ENCODE measurements at regions not wholly inside any gene's neighbourhood (a gene's known extent, or its start where the extent isn't known, plus 50 kb on each side); places are given as distances from the start of the nearest gene placed in this dataset.
"Not testable (repeated sequence)": the region's sequence is repeated elsewhere in the genome, so short reads cannot be mapped to it uniquely, and the experiment has no call there.

DNA sequence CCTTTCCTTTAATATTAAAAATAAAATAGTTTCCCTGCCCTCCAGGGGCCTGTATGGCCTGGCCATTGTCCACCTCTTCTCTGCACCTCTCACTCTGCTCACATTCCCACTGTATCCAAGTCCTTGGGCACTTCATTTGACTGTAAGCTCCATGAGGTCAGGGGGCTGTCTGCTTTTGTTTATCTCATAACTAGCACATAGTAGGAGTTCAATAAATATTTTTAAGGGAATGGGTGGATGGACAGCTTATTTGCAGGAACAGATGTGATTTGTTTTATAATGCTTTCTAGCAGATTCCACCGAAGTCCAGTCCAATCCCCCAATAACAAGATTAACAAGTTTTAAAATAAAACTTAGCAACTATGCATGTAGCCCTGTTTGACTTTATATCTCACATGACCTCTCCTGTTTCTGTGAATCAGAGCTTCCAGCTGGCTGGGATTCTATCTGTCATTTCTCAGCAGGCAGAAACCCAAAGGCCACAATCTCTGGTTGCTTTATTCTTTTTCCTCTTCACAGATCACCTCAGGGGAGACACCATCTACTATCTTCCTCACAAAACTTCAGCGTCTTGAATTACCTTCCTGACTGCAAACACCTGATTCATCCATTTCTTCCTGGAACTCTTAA is 123.0 kb upstream of the NR2F2 start:
- no peak overlapping the region for H3K27ac ChIP-seq
- WGBS, 2 donors = 78 to 88% methylated on average over 2 of the region's 2 CpGs
- no peak overlapping the region for H3K4me3 ChIP-seq
- H3K27me3 ChIP-seq = no peaks in the 10 kb centered on the region
- no peaks in the 10 kb centered on the region for H3K4me1 ChIP-seq
- DNase-seq = no peak
- peaks cover 0 to 3% (median 0%) of the 10 kb centered on the region in 4 donors for H3K9me3 ChIP-seq
- intact Hi-C loops (cut with DNase I) = no loop called here
- no peaks in the 10 kb centered on the region for H3K36me3 ChIP-seq
- no peak for TF ChIP-seq EP300 (IDR thresholded peaks at IDR 0.05)
- TF ChIP-seq, protein P1, sequence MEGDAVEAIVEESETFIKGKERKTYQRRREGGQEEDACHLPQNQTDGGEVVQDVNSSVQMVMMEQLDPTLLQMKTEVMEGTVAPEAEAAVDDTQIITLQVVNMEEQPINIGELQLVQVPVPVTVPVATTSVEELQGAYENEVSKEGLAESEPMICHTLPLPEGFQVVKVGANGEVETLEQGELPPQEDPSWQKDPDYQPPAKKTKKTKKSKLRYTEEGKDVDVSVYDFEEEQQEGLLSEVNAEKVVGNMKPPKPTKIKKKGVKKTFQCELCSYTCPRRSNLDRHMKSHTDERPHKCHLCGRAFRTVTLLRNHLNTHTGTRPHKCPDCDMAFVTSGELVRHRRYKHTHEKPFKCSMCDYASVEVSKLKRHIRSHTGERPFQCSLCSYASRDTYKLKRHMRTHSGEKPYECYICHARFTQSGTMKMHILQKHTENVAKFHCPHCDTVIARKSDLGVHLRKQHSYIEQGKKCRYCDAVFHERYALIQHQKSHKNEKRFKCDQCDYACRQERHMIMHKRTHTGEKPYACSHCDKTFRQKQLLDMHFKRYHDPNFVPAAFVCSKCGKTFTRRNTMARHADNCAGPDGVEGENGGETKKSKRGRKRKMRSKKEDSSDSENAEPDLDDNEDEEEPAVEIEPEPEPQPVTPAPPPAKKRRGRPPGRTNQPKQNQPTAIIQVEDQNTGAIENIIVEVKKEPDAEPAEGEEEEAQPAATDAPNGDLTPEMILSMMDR (IDR thresholded peaks at IDR 0.05) = no peak
- no peak for TF ChIP-seq POLR2A (IDR thresholded peaks at IDR 0.05)
- no peak for TF ChIP-seq POLR2AphosphoS5 (IDR thresholded peaks at IDR 0.05)

DNA sequence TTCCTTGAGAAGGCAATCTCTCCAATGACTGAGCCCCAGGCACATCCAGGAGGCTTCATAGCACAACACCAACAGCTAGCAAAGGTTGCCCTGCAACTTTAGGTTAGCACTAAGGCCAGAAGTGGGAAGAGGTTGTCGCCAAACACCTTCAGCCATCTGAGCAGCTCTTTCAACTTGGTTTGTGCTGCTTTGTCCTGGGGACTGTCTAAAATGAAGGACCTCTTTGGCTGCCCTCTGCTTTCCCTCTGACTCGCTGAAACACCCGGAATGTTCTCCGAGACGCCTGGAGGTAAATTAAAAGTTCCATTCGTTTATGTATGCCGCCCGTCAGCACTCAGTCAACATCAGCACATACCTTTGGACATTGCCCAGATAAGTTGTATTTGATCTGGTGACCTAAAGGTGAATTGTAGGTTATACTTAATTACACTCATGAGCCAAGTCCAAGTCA is 121.2 kb upstream of the NR2F2 start:
- H3K27me3 ChIP-seq = no peaks in the 10 kb centered on the region
- no peaks in the 10 kb centered on the region for H3K36me3 ChIP-seq
- H3K4me3 ChIP-seq = no peak overlapping the region
- no peaks in the 10 kb centered on the region for H3K9me3 ChIP-seq
- WGBS, 2 donors = 30 to 66% methylated on average over 8 of the region's 8 CpGs
- TF ChIP-seq POLR2A (IDR thresholded peaks at IDR 0.05) (no peak), POLR2AphosphoS5 (IDR thresholded peaks at IDR 0.05) (no peak), EP300 (IDR thresholded peaks at IDR 0.05) (no peak)
- TF ChIP-seq, protein P1 (IDR thresholded peaks at IDR 0.05) = no peak
- H3K27ac ChIP-seq = no peak overlapping the region
- DNase-seq = no peak
- no peaks in the 10 kb centered on the region for H3K4me1 ChIP-seq
- intact Hi-C loops (cut with DNase I) = no loop called here

DNA sequence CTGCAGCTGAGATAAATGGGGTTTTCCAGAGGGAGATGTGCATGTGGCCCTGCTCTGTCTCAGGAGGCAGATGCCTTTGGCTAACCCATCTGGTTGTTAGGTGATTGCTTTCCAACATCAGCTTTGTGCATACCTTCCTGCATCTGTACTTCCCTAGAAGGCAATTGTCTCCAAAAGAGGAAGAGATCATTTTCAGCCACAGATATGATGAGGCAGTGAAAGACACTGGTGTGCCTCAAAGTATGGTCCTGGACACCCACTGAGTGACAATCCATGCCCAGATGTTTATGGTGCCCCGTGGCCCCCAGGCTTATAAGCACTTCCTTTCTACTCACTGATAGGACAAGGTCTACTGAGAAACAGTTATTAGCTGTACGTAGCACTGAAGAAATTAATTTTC is 117.5 kb upstream of the NR2F2 start:
- no peak for DNase-seq
- Histone ChIP-seq H3K4me3 (no peak overlapping the region), H3K27me3 (no peaks in the 10 kb centered on the region), H3K36me3 (no peaks in the 10 kb centered on the region), H3K4me1 (no peaks in the 10 kb centered on the region), H3K9me3 (no peaks in the 10 kb centered on the region), H3K27ac (no peak overlapping the region)
- TF ChIP-seq EP300 (IDR thresholded peaks at IDR 0.05) = no peak
- no peak for TF ChIP-seq POLR2A (IDR thresholded peaks at IDR 0.05)
- TF ChIP-seq POLR2AphosphoS5 (IDR thresholded peaks at IDR 0.05) = no peak
- TF ChIP-seq, protein P1 (IDR thresholded peaks at IDR 0.05) = no peak
- WGBS, 2 donors = 61 to 81% methylated on average over 2 of the region's 2 CpGs
- intact Hi-C loops (cut with DNase I) = no loop called here

DNA sequence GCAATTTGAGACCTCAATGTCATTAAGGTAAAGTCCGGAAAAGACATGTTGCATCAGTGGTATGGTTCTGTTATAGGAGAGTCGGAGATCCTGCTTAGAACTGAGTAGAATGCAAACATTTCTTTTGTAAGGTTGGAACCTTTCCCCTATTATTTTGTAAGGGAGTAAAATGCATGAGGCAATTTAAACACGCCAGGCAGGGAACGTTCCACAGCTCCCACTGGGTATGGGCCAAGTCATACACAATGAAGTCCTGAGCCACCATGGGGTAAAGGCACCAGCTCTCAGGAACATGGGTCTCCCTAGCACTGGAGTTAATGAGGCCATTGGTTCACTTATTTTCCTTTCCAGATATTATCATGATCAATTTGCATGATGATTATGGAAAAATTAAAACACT is 116.6 kb upstream of the NR2F2 start:
- no peak for DNase-seq
- WGBS, 2 donors = 72 to 80% methylated on average over 4 of the region's 4 CpGs
- Histone ChIP-seq H3K27ac (no peak overlapping the region), H3K4me1 (no peaks in the 10 kb centered on the region), H3K4me3 (no peak overlapping the region), H3K9me3 (no peaks in the 10 kb centered on the region), H3K27me3 (no peaks in the 10 kb centered on the region), H3K36me3 (no peaks in the 10 kb centered on the region)
- TF ChIP-seq EP300 (IDR thresholded peaks at IDR 0.05) (no peak), POLR2A (IDR thresholded peaks at IDR 0.05) (no peak), POLR2AphosphoS5 (IDR thresholded peaks at IDR 0.05) (no peak)
- TF ChIP-seq, protein P1 (IDR thresholded peaks at IDR 0.05) = no peak
- intact Hi-C loops (cut with DNase I) = no loop called here

DNA sequence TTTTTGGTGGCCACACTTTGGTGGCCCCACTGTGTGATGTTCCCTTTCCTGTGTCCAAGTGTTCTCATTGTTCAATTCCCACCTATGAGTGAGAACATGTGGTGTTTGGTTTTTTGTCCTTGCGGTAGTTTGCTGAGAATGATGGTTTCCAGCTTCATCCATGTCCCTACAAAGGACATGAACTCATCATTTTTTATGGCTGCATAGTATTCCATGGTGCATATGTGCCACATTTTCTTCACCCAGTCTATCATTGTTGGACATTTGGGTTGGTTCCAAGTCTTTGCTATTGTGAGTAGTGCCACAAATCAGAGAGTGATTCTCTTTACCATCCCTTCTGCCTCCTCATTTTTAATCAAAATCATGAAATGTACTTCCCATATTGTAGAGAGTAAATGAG is 114.0 kb upstream of the NR2F2 start:
- H3K27ac ChIP-seq; DNase-seq; H3K9me3 ChIP-seq; H3K4me1 ChIP-seq; H3K36me3 ChIP-seq; intact Hi-C loops (cut with DNase I); H3K27me3 ChIP-seq; H3K4me3 ChIP-seq: not testable (repeated sequence)
- WGBS, 2 donors = no CpG with 5 or more reads among the region's 1 CpG
